Dendritic cell treated with granulocyte-macrophage colony-stimulating factor and Interleukin-4, amounts not matched to agents 40 ng/mL and 50 ng/mL, for 4 days (primary cell): ENCODE measurements at regions not wholly inside any gene's neighbourhood (a gene's known extent, or its start where the extent isn't known, plus 50 kb on each side); places are given as distances from the start of the nearest gene placed in this dataset.
"Not testable (repeated sequence)": the region's sequence is repeated elsewhere in the genome, so short reads cannot be mapped to it uniquely, and the experiment has no call there.

Experiments
- H3K27ac Mint-ChIP-seq: one replicate; pipeline ENCODE4 v1.8.0; 2022; ENCODE audit warnings: mild to moderate bottlenecking, mixed read lengths
- H3K27me3 Mint-ChIP-seq: one replicate; pipeline ENCODE4 v1.8.0; 2022; ENCODE audit warnings: mild to moderate bottlenecking, mixed read lengths
- H3K36me3 Mint-ChIP-seq: one replicate; pipeline ENCODE4 v1.8.0; 2022; ENCODE audit warnings: low read depth, mixed read lengths
- H3K4me1 Mint-ChIP-seq: one replicate; pipeline ENCODE4 v1.8.0; 2022; ENCODE audit warnings: low read depth, mixed read lengths
- H3K4me3 Mint-ChIP-seq: one replicate; pipeline ENCODE4 v1.8.0; 2022; ENCODE audit warnings: mild to moderate bottlenecking, moderate library complexity, mixed read lengths
- H3K9me3 Mint-ChIP-seq: one replicate; pipeline ENCODE4 v1.8.0; 2022; ENCODE audit warnings: mixed read lengths
- intact Hi-C: fragments of 100-400 bp; cut with micrococcal nuclease; formaldehyde crosslinking; loops from one replicate; pipeline ENCODE4 v1.15.0; 2022

GRCh38 chr13:106098778-106099177 is 436.7 kb downstream of the EFNB2 start:
- H3K36me3 Mint-ChIP-seq, result no peaks in the 10 kb centered on the region
- no peaks in the 10 kb centered on the region for H3K4me1 Mint-ChIP-seq
- intact Hi-C loops, result no loop called here
- no peak overlapping the region for H3K27ac Mint-ChIP-seq
- peaks cover 10% of the 10 kb centered on the region for H3K9me3 Mint-ChIP-seq
- no peaks in the 10 kb centered on the region for H3K27me3 Mint-ChIP-seq
- no peak overlapping the region for H3K4me3 Mint-ChIP-seq

GRCh38 chr13:106096661-106097092 is 438.8 kb downstream of the EFNB2 start:
- Mint-ChIP-seq H3K4me1 (no peaks in the 10 kb centered on the region), H3K27ac (no peak overlapping the region), H3K9me3 (peaks cover 10% of the 10 kb centered on the region), H3K4me3 (no peak overlapping the region), H3K36me3 (no peaks in the 10 kb centered on the region), H3K27me3 (no peaks in the 10 kb centered on the region)
- intact Hi-C loops, result no loop called here

GRCh38 chr13:106095919-106096318 is 439.5 kb downstream of the EFNB2 start:
- Mint-ChIP-seq H3K4me1 (no peaks in the 10 kb centered on the region), H3K27me3 (no peaks in the 10 kb centered on the region), H3K9me3 (peaks cover 10% of the 10 kb centered on the region), H3K27ac (no peak overlapping the region), H3K4me3 (no peak overlapping the region), H3K36me3 (no peaks in the 10 kb centered on the region)
- intact Hi-C loops, result no loop called here

- intact Hi-C loops, result no loop called here
- no peaks in the 10 kb centered on the region for H3K36me3 Mint-ChIP-seq
- peaks cover 10% of the 10 kb centered on the region for H3K9me3 Mint-ChIP-seq
- no peaks in the 10 kb centered on the region for H3K4me1 Mint-ChIP-seq
- no peak overlapping the region for H3K4me3 Mint-ChIP-seq
- H3K27ac Mint-ChIP-seq, result no peak overlapping the region
- no peaks in the 10 kb centered on the region for H3K27me3 Mint-ChIP-seq
These were observed 440.1 kb downstream of the EFNB2 start for GRCh38 chr13:106095406-106095805.

- Mint-ChIP-seq H3K4me3 (no peak overlapping the region), H3K27me3 (no peaks in the 10 kb centered on the region), H3K27ac (no peak overlapping the region), H3K9me3 (peaks cover under 1% of the 10 kb centered on the region), H3K36me3 (no peaks in the 10 kb centered on the region), H3K4me1 (no peaks in the 10 kb centered on the region)
- intact Hi-C loops, result no loop called here
These were observed 445.5 kb downstream of the EFNB2 start for GRCh38 chr13:106090001-106090400.

- H3K4me1 Mint-ChIP-seq, result no peaks in the 10 kb centered on the region
- H3K4me3 Mint-ChIP-seq, result no peak overlapping the region
- H3K27me3 Mint-ChIP-seq, result no peaks in the 10 kb centered on the region
- no peaks in the 10 kb centered on the region for H3K36me3 Mint-ChIP-seq
- H3K27ac Mint-ChIP-seq, result no peak overlapping the region
- H3K9me3 Mint-ChIP-seq, result no peaks in the 10 kb centered on the region
- intact Hi-C loops, result no loop called here
These were observed 446.0 kb downstream of the EFNB2 start for GRCh38 chr13:106089261-106089980.

- intact Hi-C loops, result no loop called here
- H3K27me3 Mint-ChIP-seq, result no peaks in the 10 kb centered on the region
These were observed 447.4 kb downstream of the EFNB2 start for GRCh38 chr13:106088085-106088484.

GRCh38 chr13:106087201-106087600 is 448.3 kb downstream of the EFNB2 start:
- H3K4me1 Mint-ChIP-seq, result no peaks in the 10 kb centered on the region
- no peaks in the 10 kb centered on the region for H3K9me3 Mint-ChIP-seq
- intact Hi-C loops, result no loop called here
- no peaks in the 10 kb centered on the region for H3K27me3 Mint-ChIP-seq
- no peak overlapping the region for H3K4me3 Mint-ChIP-seq
- H3K27ac Mint-ChIP-seq, result no peak overlapping the region
- H3K36me3 Mint-ChIP-seq, result no peaks in the 10 kb centered on the region

More at GRCh38 chr13:106088085-106088484, 447.4 kb downstream of the EFNB2 start:
- no peaks in the 10 kb centered on the region for H3K36me3 Mint-ChIP-seq
- H3K9me3 Mint-ChIP-seq, result no peaks in the 10 kb centered on the region
- H3K4me3 Mint-ChIP-seq, result no peak overlapping the region
- no peak overlapping the region for H3K27ac Mint-ChIP-seq
- no peaks in the 10 kb centered on the region for H3K4me1 Mint-ChIP-seq

GRCh38 chr13:106083620-106084350 is 451.7 kb downstream of the EFNB2 start:
- H3K4me3 Mint-ChIP-seq, result no peak overlapping the region
- H3K4me1 Mint-ChIP-seq, result no peaks in the 10 kb centered on the region
- no peak overlapping the region for H3K27ac Mint-ChIP-seq
- no peaks in the 10 kb centered on the region for H3K27me3 Mint-ChIP-seq
- no peaks in the 10 kb centered on the region for H3K36me3 Mint-ChIP-seq
- no peaks in the 10 kb centered on the region for H3K9me3 Mint-ChIP-seq
- intact Hi-C loops, result no loop called here

GRCh38 chr13:106081221-106081620 is 454.2 kb downstream of the EFNB2 start:
- H3K9me3 Mint-ChIP-seq, H3K4me3 Mint-ChIP-seq, intact Hi-C loops: not testable (repeated sequence)

GRCh38 chr13:106078191-106078590 is 457.3 kb downstream of the EFNB2 start:
- intact Hi-C loops, result no loop called here
- Mint-ChIP-seq H3K27me3 (no peaks in the 10 kb centered on the region), H3K4me1 (no peaks in the 10 kb centered on the region), H3K9me3 (no peaks in the 10 kb centered on the region), H3K27ac (no peak overlapping the region), H3K4me3 (no peak overlapping the region), H3K36me3 (no peaks in the 10 kb centered on the region)

More at GRCh38 chr13:106081221-106081620, 454.2 kb downstream of the EFNB2 start:
- not testable (repeated sequence) for H3K27me3 Mint-ChIP-seq, H3K4me1 Mint-ChIP-seq, H3K36me3 Mint-ChIP-seq, H3K27ac Mint-ChIP-seq

- Mint-ChIP-seq H3K9me3 (no peaks in the 10 kb centered on the region), H3K27ac (no peak overlapping the region), H3K4me3 (no peak overlapping the region), H3K27me3 (no peaks in the 10 kb centered on the region), H3K4me1 (no peaks in the 10 kb centered on the region), H3K36me3 (no peaks in the 10 kb centered on the region)
- intact Hi-C loops, result no loop called here
These were observed 458.4 kb downstream of the EFNB2 start for GRCh38 chr13:106077017-106077416.

GRCh38 chr13:106072014-106072413 is 463.4 kb downstream of the EFNB2 start:
- Mint-ChIP-seq H3K9me3 (no peaks in the 10 kb centered on the region), H3K36me3 (no peaks in the 10 kb centered on the region), H3K27me3 (no peaks in the 10 kb centered on the region), H3K27ac (no peak overlapping the region), H3K4me3 (no peak overlapping the region), H3K4me1 (no peaks in the 10 kb centered on the region)
- intact Hi-C loops, result no loop called here

GRCh38 chr13:106063591-106064313 is 471.7 kb downstream of the EFNB2 start:
- Mint-ChIP-seq H3K4me1 (no peaks in the 10 kb centered on the region), H3K4me3 (no peak overlapping the region), H3K9me3 (no peaks in the 10 kb centered on the region), H3K27ac (no peak overlapping the region), H3K36me3 (no peaks in the 10 kb centered on the region), H3K27me3 (no peaks in the 10 kb centered on the region)
- intact Hi-C loops, result no loop called here
